Left hindlimb (tissue), 1 donor: ENCODE measurements at regions not wholly inside any gene's neighbourhood (a gene's known extent, or its start where the extent isn't known, plus 50 kb on each side); places are given as distances from the start of the nearest gene placed in this dataset.

Experiments
- DNase-seq: peaks from one replicate; pipeline ENCODE4 v3.0.0-alpha.2; 2018

- no peak for DNase-seq
Observed at GRCh38 chr9:80586786-80587330, 1015.1 kb downstream of the TLE4 start.

DNA sequence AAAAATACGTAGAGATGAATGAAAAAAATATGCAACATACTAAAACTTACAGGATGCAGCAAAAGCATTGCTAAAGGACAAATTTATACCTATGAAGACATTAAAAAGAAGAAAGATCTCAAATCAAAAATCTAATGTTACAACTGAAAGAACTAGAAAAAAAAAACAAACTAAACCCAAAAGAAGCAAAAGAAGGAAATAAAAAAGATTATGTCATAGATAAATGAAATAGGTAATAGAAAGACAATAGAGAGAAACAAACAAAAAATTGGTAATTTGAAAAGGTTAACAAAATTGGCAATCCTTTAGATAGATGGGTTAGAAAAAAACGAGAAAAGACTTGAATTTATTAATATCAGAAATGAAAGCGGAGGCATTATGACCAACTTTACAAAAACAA is 1000.2 kb downstream of the TLE4 start:
- no peak for DNase-seq

DNA sequence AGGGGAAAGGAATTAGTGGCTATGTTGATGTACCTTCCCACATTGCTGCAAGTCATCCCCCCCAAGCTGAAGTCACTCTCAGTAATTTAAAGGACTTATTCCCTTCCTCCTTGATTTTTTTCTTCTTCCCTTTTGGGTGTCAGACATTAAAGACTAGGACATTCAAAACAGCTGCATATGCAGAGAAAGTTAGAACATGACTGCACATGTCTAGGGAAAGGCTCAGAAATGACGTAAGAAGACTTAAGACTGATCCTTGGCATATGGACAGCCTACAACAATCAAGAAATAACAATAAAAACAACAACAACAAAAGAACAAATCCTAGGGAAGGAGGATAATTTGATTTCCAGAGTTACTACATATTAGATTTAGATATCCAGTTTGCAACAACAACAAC is 997.5 kb downstream of the TLE4 start:
- DNase-seq: no peak

DNA sequence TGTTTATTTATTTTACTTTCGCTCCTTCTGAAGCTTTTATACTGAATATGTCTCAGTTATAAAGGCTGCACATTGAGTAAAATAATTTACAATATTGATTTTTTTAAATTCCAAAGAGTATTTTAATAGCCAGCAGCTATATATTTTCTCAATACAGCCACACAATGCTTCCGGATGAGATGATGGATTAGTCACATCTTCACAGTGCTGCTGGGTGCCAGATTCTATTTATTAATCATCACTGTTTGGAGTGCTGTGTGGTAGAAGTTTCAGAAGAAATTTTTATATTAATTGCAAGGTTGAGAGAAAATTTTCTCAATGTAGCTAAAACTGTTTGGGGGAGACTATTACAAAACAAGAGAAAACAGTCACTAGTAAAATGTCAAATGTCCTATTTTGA is 989.8 kb downstream of the TLE4 start:
- no peak for DNase-seq

GRCh38 chr9:80560976-80561375 is 989.2 kb downstream of the TLE4 start:
- DNase-seq: no peak

DNA sequence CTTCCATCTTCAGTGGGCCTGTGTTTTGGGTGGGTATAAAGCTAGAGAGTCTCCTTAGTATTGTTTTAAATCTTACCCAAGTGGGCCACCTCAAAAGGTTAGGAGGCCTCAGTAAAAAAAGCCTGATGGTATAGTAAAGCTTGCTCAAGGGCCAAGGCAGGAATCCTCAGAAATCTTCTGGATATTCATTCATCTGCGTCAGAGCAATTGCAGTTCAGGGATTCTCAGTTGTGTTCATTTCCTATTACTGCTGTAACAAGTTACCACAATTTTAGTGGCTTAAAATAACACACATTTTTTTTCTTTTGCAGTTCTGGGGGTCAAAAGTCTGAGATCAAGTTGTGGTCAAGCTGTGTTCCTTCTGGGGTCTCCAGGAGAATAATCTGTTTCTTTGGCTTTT is 985.5 kb downstream of the TLE4 start:
- DNase-seq: no peak

- no peak for DNase-seq
Observed at GRCh38 chr9:80556631-80557030, 984.9 kb downstream of the TLE4 start.

- no peak for DNase-seq
Observed at GRCh38 chr9:80555782-80556325, 984.1 kb downstream of the TLE4 start.

GRCh38 chr9:80554856-80555255 is 983.1 kb downstream of the TLE4 start:
- DNase-seq: no peak

GRCh38 chr9:80554301-80554700 is 982.5 kb downstream of the TLE4 start:
- no peak for DNase-seq

DNA sequence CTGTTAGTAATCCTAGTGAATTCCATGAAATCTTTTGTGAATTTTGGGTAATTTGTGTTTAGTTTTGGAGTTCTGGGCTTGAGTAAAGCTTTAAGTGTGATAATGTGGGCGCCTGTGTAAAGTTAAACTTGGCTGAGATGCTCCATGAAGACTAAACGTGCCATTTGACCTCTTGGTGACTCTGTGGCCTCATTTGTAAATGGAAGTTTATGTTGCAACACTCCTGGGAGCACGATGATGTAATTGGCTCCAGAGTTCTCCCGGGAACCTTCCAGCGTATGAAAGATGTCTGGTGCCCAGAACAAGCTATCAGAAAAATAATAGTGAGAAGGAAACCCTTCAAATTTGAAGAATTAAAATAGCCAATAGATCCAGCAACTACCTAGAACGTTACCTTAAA is 981.2 kb downstream of the TLE4 start:
- no peak for DNase-seq

GRCh38 chr9:80550181-80550580 is 978.4 kb downstream of the TLE4 start:
- DNase-seq: no peak

DNA sequence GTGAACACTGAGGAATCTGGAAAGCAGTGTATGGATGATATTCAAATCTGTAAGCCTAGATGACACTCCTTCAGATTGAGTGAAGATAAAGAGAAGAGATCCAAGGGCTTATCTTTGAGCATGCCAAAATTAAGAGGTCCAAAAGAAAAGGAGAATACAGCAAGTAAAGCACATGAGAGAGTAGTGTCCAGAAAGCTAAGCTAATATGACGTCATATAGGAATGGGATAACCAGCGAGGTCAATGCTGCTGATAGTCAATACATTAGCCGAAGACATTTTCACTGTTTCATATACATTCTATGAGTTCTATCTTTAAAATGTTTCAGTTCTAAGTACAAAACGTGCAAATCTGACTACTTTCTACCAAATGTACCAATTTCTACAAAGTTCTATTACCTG is 975.8 kb downstream of the TLE4 start:
- no peak for DNase-seq

- DNase-seq: no peak
Observed at GRCh38 chr9:80540387-80540786, 968.6 kb downstream of the TLE4 start.

- no peak for DNase-seq
Observed at GRCh38 chr9:80538976-80539375, 967.2 kb downstream of the TLE4 start.

DNA sequence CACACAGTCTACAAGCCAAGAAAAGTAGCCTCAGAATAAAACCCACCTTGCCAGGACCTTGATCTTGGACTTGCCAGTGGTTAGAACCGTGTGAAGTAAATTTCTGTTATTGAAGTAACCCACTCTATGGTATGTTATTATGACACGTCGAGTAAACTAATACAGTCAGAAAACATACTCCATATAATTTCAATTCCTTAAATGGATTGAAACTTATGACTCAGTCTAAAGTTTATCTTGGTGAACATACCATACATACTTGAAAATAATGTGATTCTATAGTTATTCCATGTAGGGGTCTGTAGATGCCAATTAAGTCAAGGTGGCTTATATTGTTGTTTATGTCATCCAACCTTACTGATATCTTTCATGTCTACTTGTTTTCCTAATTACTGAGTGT is 950.7 kb downstream of the TLE4 start:
- no peak for DNase-seq

- no peak for DNase-seq
Observed at GRCh38 chr9:80521151-80521550, 949.4 kb downstream of the TLE4 start.

GRCh38 chr9:80520231-80520630 is 948.5 kb downstream of the TLE4 start:
- DNase-seq: no peak

GRCh38 chr9:80518441-80518840 is 946.7 kb downstream of the TLE4 start:
- DNase-seq: no peak

GRCh38 chr9:80516679-80517078 is 944.9 kb downstream of the TLE4 start:
- no peak for DNase-seq

GRCh38 chr9:80509358-80509757 is 937.6 kb downstream of the TLE4 start:
- no peak for DNase-seq

DNA sequence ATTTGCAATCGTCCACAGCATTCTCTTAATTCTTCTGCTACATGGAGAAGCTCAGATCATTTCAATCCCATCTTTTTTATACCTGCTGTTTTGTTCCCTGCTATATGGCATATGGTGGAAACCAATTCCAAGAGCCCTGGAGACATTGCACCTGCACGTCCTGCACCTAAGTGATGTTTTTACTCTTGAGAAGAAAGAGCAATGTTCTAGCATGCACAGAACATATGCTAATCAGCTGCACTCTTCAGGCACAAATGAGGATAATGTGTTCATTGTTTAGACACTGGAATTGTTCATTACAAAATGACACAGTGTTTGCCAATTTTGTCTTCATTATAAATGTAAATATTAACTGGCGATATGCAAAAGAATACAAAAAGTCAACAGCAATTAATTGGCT is 935.8 kb downstream of the TLE4 start:
- no peak for DNase-seq

- no peak for DNase-seq
Observed at GRCh38 chr9:80504601-80505230, 933.0 kb downstream of the TLE4 start.

- DNase-seq: peak; percentile 43
Observed at GRCh38 chr9:80503671-80504281, 932.0 kb downstream of the TLE4 start.

- no peak for DNase-seq
Observed at GRCh38 chr9:80502306-80502705, 930.5 kb downstream of the TLE4 start.
